GM21529 (cell line): ENCODE measurements at regions not wholly inside any gene's neighbourhood (a gene's known extent, or its start where the extent isn't known, plus 50 kb on each side); places are given as distances from the start of the nearest gene placed in this dataset.

Experiments
- ATAC-seq: cut with Tn5 transposase; IDR thresholded peaks from one replicate; pipeline ENCODE4 v1.9.1; 2021; ENCODE audit not compliant: unreplicated experiment

DNA sequence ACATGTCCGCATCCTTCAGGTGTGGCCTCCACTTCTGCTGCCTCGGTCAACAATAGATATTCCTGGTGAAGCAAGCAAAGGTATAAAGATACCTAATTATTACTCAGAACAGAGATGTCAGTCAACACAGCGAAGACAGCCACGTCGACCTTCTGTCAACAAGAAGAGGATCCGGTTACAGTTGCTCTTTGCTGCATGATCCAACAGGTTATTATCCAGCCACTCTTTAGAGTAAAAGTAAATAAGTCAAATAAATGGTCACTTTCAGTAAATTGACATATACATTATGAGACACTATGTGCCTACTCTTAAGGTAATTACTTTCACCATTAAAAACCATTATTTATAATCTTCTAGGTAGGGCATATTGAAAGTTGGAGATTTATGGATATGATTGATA, 356.8 kb upstream of the ATP11B start:
- no peak for ATAC-seq

- no peak for ATAC-seq
Measured at GRCh38 chr3:182438398-182438797, 354.9 kb upstream of the ATP11B start.

DNA sequence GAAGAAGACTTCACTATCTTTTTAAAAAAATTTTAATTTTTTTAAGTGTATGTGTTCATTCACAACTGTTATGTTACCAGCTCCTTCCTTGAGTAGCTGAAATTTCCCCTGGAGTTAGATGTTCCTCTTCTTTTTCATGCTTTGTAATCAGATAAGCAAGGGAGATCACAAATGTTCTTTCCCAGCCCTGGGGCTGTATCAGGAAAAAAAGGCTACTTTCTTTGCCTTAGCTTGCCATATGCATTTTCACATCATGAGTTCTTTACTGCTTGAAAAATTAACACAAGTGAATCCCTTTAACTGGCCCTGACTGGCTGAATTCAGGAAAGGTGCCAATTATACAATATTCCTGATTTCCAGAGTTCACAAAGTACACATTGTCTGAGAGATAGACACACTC, 353.2 kb upstream of the ATP11B start:
- ATAC-seq, result no peak

GRCh38 chr3:182445576-182445975, 347.7 kb upstream of the ATP11B start:
- no peak for ATAC-seq

DNA sequence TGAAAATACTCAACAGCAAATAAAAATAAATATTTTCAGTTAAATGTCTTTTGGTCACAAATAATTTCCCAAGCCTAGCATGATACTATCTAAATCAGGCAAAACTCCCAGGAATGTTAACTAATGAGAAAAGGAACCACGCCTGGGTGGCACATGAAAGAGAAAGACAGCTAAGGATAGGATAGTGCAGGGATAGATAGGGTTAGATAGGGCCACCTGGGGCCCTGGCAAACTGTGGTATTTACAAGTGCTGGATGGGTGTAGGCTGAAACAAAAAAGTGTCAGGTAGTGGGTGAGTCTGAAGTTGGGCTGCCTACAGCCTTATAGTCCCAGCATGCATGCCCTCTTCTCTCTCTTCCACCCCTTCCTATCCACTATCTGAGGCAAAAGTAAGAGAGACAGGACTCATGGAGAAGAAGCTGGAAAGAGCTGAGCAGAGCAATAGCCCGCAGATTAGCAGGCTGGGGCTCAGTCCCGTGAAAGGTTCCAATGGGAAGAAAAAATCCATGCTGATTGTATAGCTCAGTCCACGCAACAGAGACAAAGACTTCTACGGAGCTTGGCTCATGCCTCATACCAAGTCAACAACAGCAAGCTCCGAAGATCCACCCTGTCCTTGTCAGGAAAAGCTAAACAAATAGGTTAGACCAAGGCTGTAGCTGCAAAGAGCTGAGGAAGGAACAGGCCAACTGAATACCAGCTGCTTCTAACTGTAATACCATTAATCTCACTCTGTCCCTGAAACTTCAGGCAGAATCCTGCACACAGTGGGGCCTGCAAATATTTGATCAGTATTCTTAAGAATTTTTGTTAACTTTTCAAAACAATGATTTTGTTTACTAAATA, 342.1 kb upstream of the ATP11B start:
- no peak for ATAC-seq

GRCh38 chr3:182451871-182452270, 341.4 kb upstream of the ATP11B start:
- no peak for ATAC-seq

DNA sequence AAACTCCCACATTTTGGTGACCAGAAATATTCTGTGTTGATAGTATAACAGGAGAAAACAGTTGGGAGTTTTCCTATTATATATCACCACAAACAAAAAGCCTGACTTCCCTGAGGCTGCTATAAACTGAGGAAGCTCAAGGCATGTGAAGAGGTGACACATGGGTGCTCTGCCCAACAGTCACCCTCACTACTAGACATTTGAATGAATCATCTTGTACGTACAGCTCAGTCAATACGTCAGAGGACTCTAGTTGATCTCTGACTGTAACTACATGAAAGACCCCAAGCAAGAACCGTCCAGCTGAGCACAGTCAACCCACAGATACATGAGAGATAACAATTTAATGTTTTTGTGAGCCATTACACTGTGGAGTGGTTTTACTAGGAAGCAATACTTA, 338.3 kb upstream of the ATP11B start:
- ATAC-seq, result no peak

DNA sequence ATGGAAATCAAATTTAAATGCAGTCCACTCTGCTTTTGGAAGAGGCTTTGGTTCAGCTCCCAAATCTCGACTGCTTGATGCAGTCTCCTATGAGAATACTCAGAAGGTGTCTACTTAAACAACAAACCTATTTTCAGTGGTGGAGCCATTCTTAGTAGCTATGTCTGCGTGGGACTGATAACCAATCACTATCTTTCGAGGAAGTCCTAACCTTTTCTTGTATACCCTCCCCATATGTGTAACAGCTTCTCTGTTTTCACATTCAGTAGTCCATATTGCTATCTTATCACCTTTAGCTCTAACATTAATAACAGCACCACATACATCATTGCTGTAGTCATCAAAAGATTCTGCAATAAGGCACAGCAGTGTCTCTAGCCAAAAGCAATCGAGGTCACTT, 333.0 kb upstream of the ATP11B start:
- no peak for ATAC-seq

GRCh38 chr3:182462152-182462551, 331.2 kb upstream of the ATP11B start:
- no peak for ATAC-seq

- ATAC-seq, result no peak
Measured at GRCh38 chr3:182464513-182465145, 328.7 kb upstream of the ATP11B start.

DNA sequence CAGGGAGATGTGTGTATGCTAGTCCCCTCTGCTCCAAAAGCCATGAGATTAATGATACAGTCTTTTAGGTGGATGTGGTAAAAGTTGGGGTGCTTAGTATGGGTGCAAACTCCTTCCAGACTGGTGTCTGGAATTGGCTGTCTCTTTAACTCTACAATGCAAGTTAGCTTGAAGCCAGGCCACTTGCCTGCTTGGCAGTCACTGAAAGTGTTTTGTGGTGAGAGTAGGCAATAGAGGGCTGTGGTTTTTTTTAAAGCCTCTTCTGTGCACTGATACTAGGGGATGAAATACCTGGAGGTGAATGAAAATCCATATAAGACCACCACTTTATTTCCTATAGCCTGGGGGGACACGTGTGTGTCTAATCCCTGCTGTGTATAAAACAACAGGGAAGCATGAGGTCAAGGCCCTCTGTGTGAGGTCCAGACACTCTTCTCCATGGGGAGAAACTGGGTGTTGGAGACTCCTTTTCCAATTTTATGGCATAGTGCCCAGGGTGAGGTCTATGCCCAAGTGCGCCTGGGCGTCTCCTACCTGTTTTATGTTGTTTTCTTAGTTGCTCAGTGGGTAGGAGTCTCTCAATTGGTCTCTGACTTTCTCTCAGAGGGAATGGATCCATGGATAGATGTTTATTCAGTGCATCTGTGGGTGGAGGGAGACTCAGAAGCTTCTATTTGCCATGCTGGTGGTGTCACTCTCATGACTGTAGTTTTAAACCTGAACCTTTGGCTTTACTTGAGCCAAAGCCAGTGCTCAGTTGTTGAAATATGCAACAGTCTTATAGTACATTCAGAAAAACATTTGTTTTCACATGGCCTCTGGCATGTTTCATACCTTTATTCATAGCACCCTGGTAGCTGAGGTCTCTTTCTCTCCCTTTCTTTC, 327.8 kb upstream of the ATP11B start:
- no peak for ATAC-seq

GRCh38 chr3:182469086-182469485, 324.2 kb upstream of the ATP11B start:
- no peak for ATAC-seq

DNA sequence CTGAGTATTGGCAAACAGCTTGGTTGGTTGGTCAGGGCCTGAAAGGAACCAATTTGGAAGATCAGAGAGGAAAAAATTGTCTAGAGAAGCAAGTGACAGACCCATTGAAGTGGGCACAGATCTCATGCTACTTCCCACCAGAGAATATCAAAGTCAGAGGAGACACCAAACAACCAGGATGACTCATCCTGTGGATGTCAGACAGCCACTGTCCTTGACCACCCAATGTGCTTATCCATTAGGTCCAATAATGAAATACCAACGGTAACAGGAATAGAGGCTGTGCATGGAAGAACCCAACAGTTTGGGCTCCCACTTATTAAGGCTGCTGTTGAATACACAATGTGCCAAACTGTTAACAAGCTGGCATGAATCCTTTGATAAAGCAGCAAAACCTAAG, 323.1 kb upstream of the ATP11B start:
- no peak for ATAC-seq

DNA sequence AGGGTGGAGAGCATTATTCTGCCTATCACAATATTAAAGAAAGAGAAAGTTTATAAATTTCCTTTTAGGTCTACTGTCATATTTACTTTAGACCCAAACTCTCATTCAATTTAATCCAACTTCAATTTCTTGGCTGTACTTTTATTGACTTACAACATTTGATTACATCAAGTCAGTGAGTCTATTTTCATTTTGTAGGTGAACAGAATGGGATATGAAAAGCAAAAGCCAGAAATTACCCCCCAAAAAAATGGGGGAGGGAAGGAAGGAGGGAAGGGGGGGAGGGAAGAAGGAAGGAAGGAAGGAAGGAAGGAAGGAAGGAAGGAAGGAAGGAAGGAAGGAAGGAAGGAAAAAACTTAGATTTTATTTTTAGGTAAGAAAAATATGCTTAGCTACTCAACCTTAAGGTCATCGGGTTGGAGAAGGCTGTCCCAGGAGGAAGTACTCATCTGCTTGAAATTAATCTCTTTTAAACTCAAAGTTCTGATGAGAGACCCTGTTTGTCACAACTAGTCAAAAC, 320.1 kb upstream of the ATP11B start:
- ATAC-seq, result no peak

GRCh38 chr3:182478369-182478768, 314.9 kb upstream of the ATP11B start:
- ATAC-seq, result no peak

GRCh38 chr3:182479419-182480336, 313.6 kb upstream of the ATP11B start:
- ATAC-seq, result no peak

- no peak for ATAC-seq
Measured at GRCh38 chr3:182482705-182483104, 310.6 kb upstream of the ATP11B start.

GRCh38 chr3:182484682-182485081, 308.6 kb upstream of the ATP11B start:
- ATAC-seq, result no peak

DNA sequence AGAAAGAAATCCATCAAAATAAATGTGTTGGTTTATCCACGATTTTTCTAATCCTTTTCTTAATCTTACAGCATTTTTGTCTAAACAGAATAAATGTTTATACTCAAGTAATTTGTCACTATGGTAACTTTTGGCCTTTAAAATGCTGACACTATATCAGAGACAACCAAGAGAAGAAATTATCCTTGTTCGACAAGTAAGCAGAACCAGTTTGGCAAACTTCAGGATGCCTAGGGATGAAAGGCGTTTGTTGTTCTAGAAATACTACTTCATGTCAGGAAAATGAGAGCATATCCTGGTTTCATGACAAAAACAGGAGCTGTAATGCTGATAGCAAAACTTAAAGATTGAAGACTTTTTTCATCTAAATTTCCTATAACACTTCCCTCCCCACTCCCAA, 308.0 kb upstream of the ATP11B start:
- ATAC-seq, result no peak

GRCh38 chr3:182486463-182486862, 306.8 kb upstream of the ATP11B start:
- no peak for ATAC-seq
